Eye (tissue), 1 donor: ENCODE measurements at regions not wholly inside any gene's neighbourhood (a gene's known extent, or its start where the extent isn't known, plus 50 kb on each side); places are given as distances from the start of the nearest gene placed in this dataset.

ENCODE experiments used
- DNase-seq: peaks from one replicate; pipeline ENCODE4 v3.0.0-alpha.2; 2015

- DNase-seq: no peak
Observed at GRCh38 chr4:127580891-127581290, 51.9 kb upstream of the INTU start.
